IMR-90 (cell line): ENCODE measurements at regions not wholly inside any gene's neighbourhood (a gene's known extent, or its start where the extent isn't known, plus 50 kb on each side); places are given as distances from the start of the nearest gene placed in this dataset.
A peak's percentile ranks its signal among the peaks of the same experiment; 100 is the strongest.

Experiments
- ATAC-seq: fragments of 200-7000 bp; cut with Tn5 transposase; 2 replicates; pipeline ENCODE4 v1.9.1; 2020; ENCODE audit warnings: low read depth, mild to moderate bottlenecking, moderate library complexity
- BruUV-seq: library from RNA; stranded (reverse); fragments of 400-500 nt; replicated peaks from 2 replicates; lab custom pipeline; 2021; lab: Mats Ljungman, UMichigan
- CTCF ChIA-PET: fragments of 300-600 bp; formaldehyde crosslinking; extraction: SDS; loops from one replicate; lab custom pipeline; 2021; ENCODE audit warnings: antibody characterized with exemption; lab: Yijun Ruan, JAX
- POLR2A ChIA-PET: fragments of 300-600 bp; sonication (Branson Sonifier 250); formaldehyde crosslinking; loops from one replicate; lab custom pipeline; 2022; ENCODE audit warnings: antibody characterized with exemption; ENCODE audit not compliant: unreplicated experiment; lab: Charles Lee
- DNase-seq: peaks from one replicate; pipeline ENCODE4 v3.0.0; 2013
- H2AFZ ChIP-seq: replicated peaks from 2 replicates; pipeline ENCODE3; 2013; ENCODE audit warnings: low read length, mild to moderate bottlenecking; ENCODE audit not compliant: poor library complexity
- H2AK5ac ChIP-seq: 2 replicates; pipeline ENCODE4 v1.6.1; 2013; ENCODE audit warnings: low read depth, low read length, inconsistent platforms
- H2AK9ac ChIP-seq: replicated peaks from 2 replicates; pipeline ENCODE3; 2013; ENCODE audit warnings: mild to moderate bottlenecking, low read depth, low read length, moderate library complexity; ENCODE audit not compliant: poor library complexity
- H2BK120ac ChIP-seq: 2 replicates; pipeline ENCODE4 v1.6.1; 2013; ENCODE audit warnings: low read depth, low read length, inconsistent platforms
- H2BK15ac ChIP-seq: 3 replicates; pipeline ENCODE4 v1.6.1; 2013; ENCODE audit warnings: low read depth, low read length, inconsistent platforms
- H2BK20ac ChIP-seq: 2 replicates; pipeline ENCODE4 v1.6.1; 2013; ENCODE audit warnings: low read depth, mild to moderate bottlenecking, inconsistent platforms, low read length, moderate library complexity
- H2BK5ac ChIP-seq: 2 replicates; pipeline ENCODE4 v1.6.1; 2013; ENCODE audit warnings: mild to moderate bottlenecking, low read depth, low read length, inconsistent platforms; ENCODE audit not compliant: poor library complexity, severe bottlenecking
- H3K14ac ChIP-seq: replicated peaks from 2 replicates; pipeline ENCODE4 v1.6.1; 2013; ENCODE audit warnings: low read depth, low read length, inconsistent platforms
- H3K18ac ChIP-seq: 2 replicates; pipeline ENCODE4 v1.6.1; 2013; ENCODE audit warnings: low read depth, low read length, control low read depth
- H3K23ac ChIP-seq: 2 replicates; pipeline ENCODE4 v1.6.1; 2013; ENCODE audit warnings: low read depth, low read length, inconsistent platforms
- H3K27ac ChIP-seq: 2 replicates; pipeline ENCODE4 v1.5.1; 2013; ENCODE audit warnings: mild to moderate bottlenecking, control low read depth, low read length; ENCODE audit not compliant: insufficient read depth
- H3K27me3 ChIP-seq: 2 replicates; pipeline ENCODE4 v1.6.1; 2013; ENCODE audit warnings: low read length; ENCODE audit not compliant: control insufficient read depth, insufficient read depth
- H3K36me3 ChIP-seq: 2 replicates; pipeline ENCODE4 v1.6.1; 2013; ENCODE audit warnings: low read length, mixed read lengths; ENCODE audit not compliant: control insufficient read depth, insufficient read depth
- H3K4ac ChIP-seq: 2 replicates; pipeline ENCODE4 v1.6.1; 2013; ENCODE audit warnings: low read depth, low read length, inconsistent platforms
- H3K4me1 ChIP-seq: 2 replicates; pipeline ENCODE4 v1.6.1; 2013; ENCODE audit warnings: low read length, mixed read lengths; ENCODE audit not compliant: control insufficient read depth, insufficient read depth
- H3K4me2 ChIP-seq: 2 replicates; pipeline ENCODE4 v1.6.1; 2013; ENCODE audit warnings: low read depth, mild to moderate bottlenecking, control low read depth, low read length, moderate library complexity
- H3K4me3 ChIP-seq: 2 replicates; pipeline ENCODE4 v1.5.1; 2013; ENCODE audit warnings: low read depth, mild to moderate bottlenecking, control low read depth, low read length, moderate library complexity; ENCODE audit not compliant: insufficient read depth
- H3K56ac ChIP-seq: 2 replicates; pipeline ENCODE4 v1.6.1; 2013; ENCODE audit warnings: low read length, inconsistent platforms; ENCODE audit not compliant: insufficient read depth; ENCODE audit errors: extremely low read depth
- H3K79me1 ChIP-seq, 2 experiments: 2 replicates each; pipeline ENCODE4 v1.6.1; 2013; ENCODE audit warnings: low read length in 2 of 2, inconsistent platforms in 1 of 2, low read depth in 1 of 2
- H3K9ac ChIP-seq: 2 replicates; pipeline ENCODE4 v1.6.1; 2013; ENCODE audit warnings: low read depth, low read length, control low read depth
- H3K9me1 ChIP-seq: 2 replicates; pipeline ENCODE4 v1.6.1; 2013; ENCODE audit warnings: low read length, inconsistent platforms; ENCODE audit not compliant: insufficient read depth
- H3K9me3 ChIP-seq: 2 replicates; pipeline ENCODE4 v1.6.1; 2013; ENCODE audit warnings: low read length; ENCODE audit not compliant: control insufficient read depth, insufficient read depth
- H4K20me1 ChIP-seq: 2 replicates; pipeline ENCODE4 v1.6.1; 2013; ENCODE audit warnings: low read length, inconsistent platforms; ENCODE audit not compliant: insufficient read depth
- H4K5ac ChIP-seq: 2 replicates; pipeline ENCODE4 v1.6.1; 2013; ENCODE audit warnings: mild to moderate bottlenecking, low read depth, low read length, control low read depth
- H4K8ac ChIP-seq, 2 experiments: 2 replicates each; pipeline ENCODE4 v1.6.1; 2013; ENCODE audit warnings: low read depth in 2 of 2, low read length in 2 of 2, control low read depth in 1 of 2, inconsistent platforms in 1 of 2
- H4K91ac ChIP-seq: 2 replicates; pipeline ENCODE4 v1.6.1; 2013; ENCODE audit warnings: low read depth, low read length, inconsistent platforms; ENCODE audit not compliant: insufficient read depth
- BHLHE40 ChIP-seq: fragments of 150-350 bp; IDR thresholded peaks from 2 replicates; pipeline ENCODE4 v1.6.1; 2016; ENCODE audit warnings: mild to moderate bottlenecking, low read depth, low read length
- MAFK ChIP-seq: IDR thresholded peaks from 2 replicates; pipeline ENCODE4 v1.6.1; 2012; ENCODE audit warnings: low read depth, low read length, improper control_type of control experiment
- WGBS, 2 experiments: methylation state at CpG; one replicate each; pipeline versions ENCODE4 v1.1.5 to v1.1.7; 2013; ENCODE audit warnings: missing lambda C conversion rate in 2 of 2; ENCODE audit not compliant: insufficient read length in 1 of 2; ENCODE audit errors: extremely low coverage in 2 of 2; 5-methylcytosine and 5-hydroxymethylcytosine counted together
- dilution Hi-C: fragments of 300-500 bp; cut with HindIII; formaldehyde crosslinking; loops from one replicate; pipeline ENCODE4 v1.14.3; 2018; ENCODE audit warnings: low sequenced_read_pairs; ENCODE audit not compliant: unreplicated experiment
- in situ Hi-C: fragments of 300-500 bp; cut with MboI; formaldehyde crosslinking; loops from 3 replicates; pipeline ENCODE4 v1.14.3; 2019; ENCODE audit warnings: low sequenced_read_pairs, inconsistent platforms, mixed read lengths
- intact Hi-C: fragments of 100-400 bp; cut with micrococcal nuclease; formaldehyde crosslinking; loops from 2 replicates; pipeline ENCODE4 v1.10.0; 2022

DNA sequence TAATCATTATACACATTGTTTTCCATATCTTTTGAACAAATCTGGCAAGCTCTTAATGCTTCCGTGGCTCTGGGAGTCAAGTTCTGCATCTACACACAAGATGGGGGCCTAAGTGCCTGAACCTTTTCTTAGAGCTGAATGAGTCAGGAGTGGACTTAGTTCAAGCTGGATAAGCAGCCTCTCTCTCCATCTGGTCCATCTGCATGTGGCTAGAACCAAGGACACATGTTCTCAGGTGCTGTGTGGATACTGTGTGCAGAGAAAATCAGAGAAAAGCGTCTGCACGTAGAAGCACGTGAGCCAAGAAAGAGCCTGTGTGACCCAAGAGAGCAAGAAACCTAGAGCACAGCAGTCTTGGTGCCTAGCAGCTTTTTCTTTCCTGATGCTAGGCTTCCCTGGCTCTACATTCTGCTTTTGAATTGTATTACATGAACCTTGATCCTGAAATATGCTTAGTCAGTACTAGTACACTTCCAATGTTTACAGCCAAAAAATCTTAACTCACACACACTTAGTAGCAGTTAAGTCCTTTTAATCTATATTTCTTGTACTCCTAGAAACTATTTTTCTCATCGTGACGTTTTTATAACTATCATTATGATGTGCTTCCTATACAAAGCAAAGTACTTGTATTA is 1798.9 kb downstream of the MAT2B start:
- Histone ChIP-seq H3K9me1 (no peaks in the 10 kb centered on the region), H3K27ac (no peak overlapping the region), H3K23ac (no peak overlapping the region), H3K4me1 (no peaks in the 10 kb centered on the region), H3K36me3 (no peaks in the 10 kb centered on the region), H2BK120ac (no peak overlapping the region), H3K56ac (no peak overlapping the region), H3K79me1 (no peaks in the 10 kb centered on the region), H3K4me3 (no peak overlapping the region), H3K18ac (no peak overlapping the region; the same call in 1 of the 2 replicates), H4K5ac (no peak overlapping the region), H2AFZ (no peak overlapping the region), H2AK5ac (no peak overlapping the region), H2BK20ac (no peak overlapping the region), H4K20me1 (no peaks in the 10 kb centered on the region), H3K14ac (no peak overlapping the region), H2AK9ac (no peak overlapping the region), H3K9ac (no peak overlapping the region), H4K91ac (no peak overlapping the region), H3K4me2 (no peak overlapping the region), H2BK5ac (no peak overlapping the region), H4K8ac (no peak overlapping the region), H3K4ac (no peak overlapping the region), H3K9me3 (no peaks in the 10 kb centered on the region), H2BK15ac (no peak overlapping the region), H3K27me3 (no peaks in the 10 kb centered on the region)
- intact Hi-C loops = no loop called here
- WGBS, 2 experiments = 80% methylated on average over 1 of the region's 6 CpGs; no CpG with 5 or more reads in 1 of the 2 experiments
- no peak for TF ChIP-seq BHLHE40
- TF ChIP-seq MAFK = peak; percentile 33; the same call in 1 of the 2 replicates
- ChIA-PET CTCF (no interaction called here), POLR2A (interaction anchor here (0.6 kb wide), 1 partner anchor 12 kb away, joined by 4 read pairs; no protein-coding TSS in a partner anchor)
- BruUV-seq = no TSS peak
- dilution Hi-C loops = no loop called here
- DNase-seq (peak; percentile 3), ATAC-seq (peak; percentile 67)
- in situ Hi-C loops = no loop called here
